LNCaP clone FGC (cell line): ENCODE measurements at regions not wholly inside any gene's neighbourhood (a gene's known extent, or its start where the extent isn't known, plus 50 kb on each side); places are given as distances from the start of the nearest gene placed in this dataset.

Experiments used
- DNase-seq: peaks from one replicate; pipeline ENCODE4 v3.0.0-alpha.2; 2011; ENCODE audit warnings: low read depth
- H3K4me3 ChIP-seq: 2 replicates; pipeline ENCODE4 v1.5.1; 2011; ENCODE audit warnings: mild to moderate bottlenecking, low read depth, low read length, control low read depth
- CTCF ChIP-seq: IDR thresholded peaks from 2 replicates; pipeline ENCODE4 v1.5.1; 2012; ENCODE audit warnings: mild to moderate bottlenecking; ENCODE audit not compliant: control insufficient read depth, insufficient read depth; ENCODE audit errors: extremely low read depth

GRCh38 chrX:137401092-137401491 is 164.8 kb upstream of the ZIC3 start:
- TF ChIP-seq CTCF, result no peak
- DNase-seq, result no peak
- H3K4me3 ChIP-seq, result no peak overlapping the region

GRCh38 chrX:137387646-137388045 is 178.3 kb upstream of the ZIC3 start:
- no peak for TF ChIP-seq CTCF
- no peak overlapping the region for H3K4me3 ChIP-seq
- no peak for DNase-seq

- no peak overlapping the region for H3K4me3 ChIP-seq
- TF ChIP-seq CTCF, result no peak
- DNase-seq, result no peak
These were observed 199.8 kb upstream of the ZIC3 start for GRCh38 chrX:137366018-137366633.

GRCh38 chrX:137363559-137363958 is 202.4 kb upstream of the ZIC3 start:
- no peak overlapping the region for H3K4me3 ChIP-seq
- no peak for DNase-seq
- no peak for TF ChIP-seq CTCF

- no peak overlapping the region for H3K4me3 ChIP-seq
- no peak for DNase-seq
- TF ChIP-seq CTCF, result no peak
These were observed 203.3 kb upstream of the ZIC3 start for GRCh38 chrX:137362583-137362982.

- no peak overlapping the region for H3K4me3 ChIP-seq
- no peak for TF ChIP-seq CTCF
- no peak for DNase-seq
These were observed 211.1 kb upstream of the ZIC3 start for GRCh38 chrX:137354851-137355250.

- DNase-seq, result no peak
- no peak for TF ChIP-seq CTCF
- no peak overlapping the region for H3K4me3 ChIP-seq
These were observed 212.5 kb upstream of the ZIC3 start for GRCh38 chrX:137353404-137353803.
